Transverse colon (tissue), 4 donors: ENCODE measurements at regions not wholly inside any gene's neighbourhood (a gene's known extent, or its start where the extent isn't known, plus 50 kb on each side); places are given as distances from the start of the nearest gene placed in this dataset.

Experiments
- DNase-seq: peaks from one replicate; pipeline ENCODE4 v3.0.0-alpha.2; 2019
- H3K27ac ChIP-seq, 4 donors: fragments of 200-600 bp; sonication (generic); 2 replicates each; pipeline ENCODE4 v1.5.1; 2016 to 2018; ENCODE audit warnings: inconsistent platforms in 4 of 4
- H3K27me3 ChIP-seq: fragments of 200-600 bp; sonication (generic); 2 replicates; pipeline ENCODE4 v1.5.1; 2017; ENCODE audit warnings: inconsistent platforms
- H3K36me3 ChIP-seq, 4 donors: fragments of 200-600 bp; sonication (generic); 2 replicates each; pipeline ENCODE4 v1.5.1; 2017 to 2019; ENCODE audit warnings: inconsistent platforms in 4 of 4
- H3K4me1 ChIP-seq, 4 donors: fragments of 200-600 bp; sonication (generic); 2 replicates each; pipeline ENCODE4 v1.5.1; 2017 to 2020; ENCODE audit warnings: inconsistent platforms in 4 of 4
- H3K4me3 ChIP-seq, 4 donors: fragments of 200-600 bp; sonication (generic); 1 replicate in 1 of 4; 2 replicates in 3 of 4; pipeline versions ENCODE4 v1.5.1 to v1.6.1; 2017 to 2019; ENCODE audit warnings: inconsistent platforms in 4 of 4
- H3K9me3 ChIP-seq, 2 donors: fragments of 200-600 bp; sonication (generic); 2 replicates each; pipeline ENCODE4 v1.5.1; 2017 to 2019; ENCODE audit warnings: inconsistent platforms in 2 of 2
- EP300 ChIP-seq: sonication (generic); formaldehyde crosslinking; IDR thresholded peaks from one replicate; pipeline ENCODE4 v1.6.1; 2017; ENCODE audit warnings: antibody characterized with exemption, low read depth
- POLR2A ChIP-seq: fragments of 450-650 bp; IDR thresholded peaks from one replicate; pipeline ENCODE4 v1.6.1; 2016; ENCODE audit warnings: antibody characterized with exemption, mild to moderate bottlenecking, moderate library complexity
- POLR2AphosphoS5 ChIP-seq, 3 donors: sonication (generic); formaldehyde crosslinking; IDR thresholded peaks; one replicate each; pipeline ENCODE4 v1.6.1; 2016; ENCODE audit warnings: antibody characterized with exemption in 3 of 3
- WGBS, 2 donors: methylation state at CpG; one replicate each; pipeline ENCODE4 v1.1.5; 2018; ENCODE audit warnings: low coverage in 1 of 2; 5-methylcytosine and 5-hydroxymethylcytosine counted together
- in situ Hi-C, 4 donors: fragments of 200-750 bp; cut with MboI; loops; one replicate each; pipeline versions ENCODE4 v1.15.0 to v1.15.1; 2017; ENCODE audit warnings: low sequenced_read_pairs in 3 of 4, low pct_ligation_motif_present in 1 of 4, low pct_unique_long_range_greater_than_20kb in 1 of 4
- intact Hi-C: fragments of 100-400 bp; cut with DNase I; formaldehyde crosslinking; loops from one replicate; pipeline ENCODE4 v1.15.1; 2023; ENCODE audit warnings: low total_unique reads
- TF ChIP-seq, protein P1 (sequence below), 5 experiments: fragments of 200-600 bp in 3 of 5; fragments of 450-650 bp in 2 of 5; sonication (generic) in 3 of 5; IDR thresholded peaks; 1 replicate in 2 of 5; 2 replicates in 3 of 5; pipeline ENCODE4 v1.5.1; 2016 to 2017; ENCODE audit warnings: antibody characterized with exemption in 5 of 5, inconsistent platforms in 3 of 5, mild to moderate bottlenecking in 2 of 5, moderate library complexity in 1 of 5

DNA sequence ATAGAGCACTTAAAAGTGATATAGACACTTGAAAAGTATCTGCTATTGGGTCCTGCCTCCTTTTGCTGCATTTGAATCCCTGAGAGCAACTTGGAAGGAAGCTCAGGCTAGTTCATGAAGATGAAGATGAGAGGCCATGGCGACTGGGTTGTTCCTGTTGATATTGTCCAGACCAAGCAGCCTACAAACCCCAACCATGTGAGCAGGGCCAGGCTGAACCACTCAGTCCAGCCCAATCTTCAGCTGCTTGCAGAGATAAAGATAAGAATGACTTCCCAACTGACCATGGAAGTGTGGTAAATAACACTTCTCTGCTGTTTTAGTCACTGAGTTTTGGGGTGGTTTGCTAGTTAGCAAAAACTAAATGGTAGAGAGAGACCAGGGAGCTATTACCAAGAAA lies 417.6 kb downstream of the SOX11 start:
- DNase-seq, result no peak
- no peaks in the 10 kb centered on the region for H3K27me3 ChIP-seq
- WGBS, 2 donors, result 60% methylated on average over 1 of the region's 1 CpG; no CpG with 5 or more reads in 1 of the 2 donors
- no peak overlapping the region for H3K27ac ChIP-seq
- H3K4me1 ChIP-seq, result no peaks in the 10 kb centered on the region
- H3K36me3 ChIP-seq, result no peaks in the 10 kb centered on the region
- in situ Hi-C loops, result no loop called here
- no peaks in the 10 kb centered on the region for H3K9me3 ChIP-seq
- intact Hi-C loops, result no loop called here
- TF ChIP-seq POLR2AphosphoS5 (IDR thresholded peaks at IDR 0.05) (no peak), POLR2A (no peak), EP300 (no peak)
- TF ChIP-seq, protein P1, sequence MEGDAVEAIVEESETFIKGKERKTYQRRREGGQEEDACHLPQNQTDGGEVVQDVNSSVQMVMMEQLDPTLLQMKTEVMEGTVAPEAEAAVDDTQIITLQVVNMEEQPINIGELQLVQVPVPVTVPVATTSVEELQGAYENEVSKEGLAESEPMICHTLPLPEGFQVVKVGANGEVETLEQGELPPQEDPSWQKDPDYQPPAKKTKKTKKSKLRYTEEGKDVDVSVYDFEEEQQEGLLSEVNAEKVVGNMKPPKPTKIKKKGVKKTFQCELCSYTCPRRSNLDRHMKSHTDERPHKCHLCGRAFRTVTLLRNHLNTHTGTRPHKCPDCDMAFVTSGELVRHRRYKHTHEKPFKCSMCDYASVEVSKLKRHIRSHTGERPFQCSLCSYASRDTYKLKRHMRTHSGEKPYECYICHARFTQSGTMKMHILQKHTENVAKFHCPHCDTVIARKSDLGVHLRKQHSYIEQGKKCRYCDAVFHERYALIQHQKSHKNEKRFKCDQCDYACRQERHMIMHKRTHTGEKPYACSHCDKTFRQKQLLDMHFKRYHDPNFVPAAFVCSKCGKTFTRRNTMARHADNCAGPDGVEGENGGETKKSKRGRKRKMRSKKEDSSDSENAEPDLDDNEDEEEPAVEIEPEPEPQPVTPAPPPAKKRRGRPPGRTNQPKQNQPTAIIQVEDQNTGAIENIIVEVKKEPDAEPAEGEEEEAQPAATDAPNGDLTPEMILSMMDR (IDR thresholded peaks at IDR 0.05), result no peak
- H3K4me3 ChIP-seq, result no peak overlapping the region

DNA sequence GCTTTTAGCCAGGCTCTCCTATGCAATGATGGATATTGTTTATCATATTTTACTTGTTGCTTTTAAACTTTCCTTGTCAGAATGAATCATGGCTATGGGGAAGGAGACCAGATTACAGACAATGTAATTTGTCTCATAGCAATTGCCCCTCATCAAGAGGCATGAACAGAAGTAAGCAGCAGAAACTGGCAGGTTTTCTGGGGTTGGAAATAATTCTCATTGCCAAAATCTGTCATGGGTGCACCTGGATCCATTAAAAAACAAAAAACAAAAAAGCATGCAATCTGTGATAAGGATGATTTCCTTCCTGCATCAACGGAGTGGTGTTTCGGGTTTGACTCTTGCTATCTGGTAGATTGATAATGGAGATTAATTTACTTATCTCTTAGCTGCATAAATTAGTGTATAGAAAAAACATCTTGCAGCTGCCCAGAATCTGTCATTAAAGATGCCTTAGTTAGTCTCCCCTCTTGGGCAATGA lies 419.6 kb downstream of the SOX11 start:
- Histone ChIP-seq H3K4me1 (no peaks in the 10 kb centered on the region), H3K4me3 (no peak overlapping the region), H3K27me3 (no peaks in the 10 kb centered on the region), H3K9me3 (no peaks in the 10 kb centered on the region), H3K27ac (no peak overlapping the region), H3K36me3 (no peaks in the 10 kb centered on the region)
- intact Hi-C loops, result no loop called here
- in situ Hi-C loops, result no loop called here
- no peak for DNase-seq
- 66 to 89% methylated on average over 2 of the region's 2 CpGs for WGBS, 2 donors
- TF ChIP-seq, protein P1 (IDR thresholded peaks at IDR 0.05), result no peak
- TF ChIP-seq POLR2AphosphoS5 (IDR thresholded peaks at IDR 0.05) (no peak), EP300 (no peak), POLR2A (no peak)

DNA sequence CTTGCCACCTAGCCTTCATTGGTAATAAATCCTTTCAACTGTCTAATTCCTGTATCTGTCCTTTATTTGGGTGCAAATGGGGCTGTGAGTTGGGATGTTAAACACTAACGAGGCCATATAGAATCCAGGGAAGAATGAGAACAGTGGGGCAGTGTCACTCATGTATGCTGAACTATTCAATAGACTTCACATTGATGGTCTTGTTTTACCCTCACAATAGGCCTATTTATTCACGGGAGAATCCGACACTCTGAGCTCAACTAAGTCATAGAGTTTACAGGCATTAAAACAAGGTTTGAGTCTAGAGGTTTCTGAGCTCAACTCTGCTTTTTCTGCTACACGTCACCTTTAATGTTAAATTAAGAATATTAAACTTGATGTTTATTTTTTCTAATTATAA lies 421.6 kb downstream of the SOX11 start:
- Histone ChIP-seq H3K27ac (no peak overlapping the region), H3K4me1 (no peaks in the 10 kb centered on the region), H3K36me3 (no peaks in the 10 kb centered on the region), H3K9me3 (no peaks in the 10 kb centered on the region), H3K27me3 (no peaks in the 10 kb centered on the region), H3K4me3 (no peak overlapping the region)
- TF ChIP-seq, protein P1 (IDR thresholded peaks at IDR 0.05), result no peak
- TF ChIP-seq EP300 (no peak), POLR2AphosphoS5 (IDR thresholded peaks at IDR 0.05) (no peak), POLR2A (no peak)
- DNase-seq, result no peak
- WGBS, 2 donors, result 69 to 78% methylated on average over 3 to 4 of the region's 4 CpGs
- intact Hi-C loops (no loop called here), in situ Hi-C loops (no loop called here)

DNA sequence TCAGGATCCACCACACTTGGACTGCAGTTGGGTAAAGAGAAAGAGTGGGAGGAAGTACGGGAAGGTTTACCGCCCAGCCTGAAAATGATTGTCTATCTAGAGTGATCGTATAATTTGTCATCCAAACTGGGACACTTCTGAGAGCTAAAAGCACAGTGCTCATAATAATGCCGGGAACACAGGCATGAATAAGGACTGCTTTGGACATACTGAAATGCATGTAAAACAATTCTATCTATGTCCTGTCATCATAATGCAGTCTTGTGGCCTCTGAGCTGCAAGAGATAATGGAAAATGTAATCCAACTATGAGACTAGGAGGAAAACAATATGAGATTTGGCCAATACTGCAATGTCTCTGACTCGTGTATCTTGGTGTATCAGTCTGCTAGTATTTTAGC lies 435.5 kb downstream of the SOX11 start:
- in situ Hi-C loops (no loop called here), intact Hi-C loops (no loop called here)
- Histone ChIP-seq H3K9me3 (no peaks in the 10 kb centered on the region), H3K27me3 (no peaks in the 10 kb centered on the region), H3K4me1 (no peaks in the 10 kb centered on the region), H3K36me3 (no peaks in the 10 kb centered on the region), H3K4me3 (no peak overlapping the region), H3K27ac (no peak overlapping the region)
- no peak for TF ChIP-seq EP300
- WGBS, 2 donors, result 88 to 89% methylated on average over 3 to 5 of the region's 5 CpGs
- no peak for DNase-seq

DNA sequence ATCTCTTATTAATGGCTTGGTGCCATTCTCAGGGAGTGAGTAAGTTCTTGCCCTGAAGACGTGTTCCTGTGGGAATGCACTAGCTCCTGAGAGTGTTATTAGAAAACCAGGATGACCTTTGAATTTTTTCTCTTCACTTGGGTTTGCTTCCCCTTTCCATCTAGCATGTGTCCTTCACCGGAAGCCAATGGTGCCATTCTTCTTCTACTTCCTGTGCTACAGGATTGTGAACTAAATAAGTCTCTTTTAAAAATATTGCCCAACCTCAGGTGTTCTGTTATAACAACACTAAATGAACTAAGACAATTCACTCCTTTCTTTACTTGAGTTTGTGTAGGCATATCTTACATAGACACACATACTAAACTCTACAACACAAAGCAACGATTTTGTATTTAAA lies 447.0 kb downstream of the SOX11 start:
- Histone ChIP-seq H3K9me3 (no peaks in the 10 kb centered on the region), H3K36me3 (no peaks in the 10 kb centered on the region), H3K4me1 (no peaks in the 10 kb centered on the region), H3K4me3 (no peak overlapping the region), H3K27ac (no peak overlapping the region), H3K27me3 (no peaks in the 10 kb centered on the region)
- no peak for TF ChIP-seq EP300
- no peak for TF ChIP-seq POLR2A
- TF ChIP-seq, protein P1 (IDR thresholded peaks at IDR 0.05), result no peak
- no peak for TF ChIP-seq POLR2AphosphoS5 (IDR thresholded peaks at IDR 0.05)
- DNase-seq, result no peak
- in situ Hi-C loops, result no loop called here
- intact Hi-C loops, result no loop called here
- WGBS, 2 donors, result 75 to 88% methylated on average over 2 to 3 of the region's 3 CpGs
